ENCODE measurements at regions not wholly inside any gene's neighbourhood (a gene's known extent, or its start where the extent isn't known, plus 50 kb on each side); places are given as distances from the start of the nearest gene placed in this dataset.

DNA sequence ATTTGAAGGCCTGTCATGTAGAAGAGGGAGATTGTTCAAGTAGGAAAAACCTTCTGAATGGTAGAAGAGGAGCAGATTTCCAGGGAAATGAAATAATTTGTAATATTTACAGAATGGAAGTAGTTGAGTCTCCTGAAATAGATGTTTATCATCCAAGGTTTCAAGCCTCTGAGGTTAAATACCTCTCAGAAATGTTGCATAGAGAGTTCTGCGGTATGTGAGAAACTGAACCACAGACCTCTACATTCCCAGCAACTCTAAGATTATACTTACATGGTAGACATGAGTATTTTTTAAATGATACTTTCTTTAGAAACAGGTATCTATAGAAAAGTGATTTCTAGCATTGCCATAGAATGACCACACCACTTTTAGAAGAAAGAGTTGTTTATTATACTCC lies 379.8 kb upstream of the FANCL start:
- TF ChIP-seq, protein P1, sequence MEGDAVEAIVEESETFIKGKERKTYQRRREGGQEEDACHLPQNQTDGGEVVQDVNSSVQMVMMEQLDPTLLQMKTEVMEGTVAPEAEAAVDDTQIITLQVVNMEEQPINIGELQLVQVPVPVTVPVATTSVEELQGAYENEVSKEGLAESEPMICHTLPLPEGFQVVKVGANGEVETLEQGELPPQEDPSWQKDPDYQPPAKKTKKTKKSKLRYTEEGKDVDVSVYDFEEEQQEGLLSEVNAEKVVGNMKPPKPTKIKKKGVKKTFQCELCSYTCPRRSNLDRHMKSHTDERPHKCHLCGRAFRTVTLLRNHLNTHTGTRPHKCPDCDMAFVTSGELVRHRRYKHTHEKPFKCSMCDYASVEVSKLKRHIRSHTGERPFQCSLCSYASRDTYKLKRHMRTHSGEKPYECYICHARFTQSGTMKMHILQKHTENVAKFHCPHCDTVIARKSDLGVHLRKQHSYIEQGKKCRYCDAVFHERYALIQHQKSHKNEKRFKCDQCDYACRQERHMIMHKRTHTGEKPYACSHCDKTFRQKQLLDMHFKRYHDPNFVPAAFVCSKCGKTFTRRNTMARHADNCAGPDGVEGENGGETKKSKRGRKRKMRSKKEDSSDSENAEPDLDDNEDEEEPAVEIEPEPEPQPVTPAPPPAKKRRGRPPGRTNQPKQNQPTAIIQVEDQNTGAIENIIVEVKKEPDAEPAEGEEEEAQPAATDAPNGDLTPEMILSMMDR (IDR thresholded peaks at IDR 0.05): no peak
- TF ChIP-seq POLR2A (IDR thresholded peaks at IDR 0.05): no peak
